ENCODE measurements at regions not wholly inside any gene's neighbourhood (a gene's known extent, or its start where the extent isn't known, plus 50 kb on each side); places are given as distances from the start of the nearest gene placed in this dataset.

DNA sequence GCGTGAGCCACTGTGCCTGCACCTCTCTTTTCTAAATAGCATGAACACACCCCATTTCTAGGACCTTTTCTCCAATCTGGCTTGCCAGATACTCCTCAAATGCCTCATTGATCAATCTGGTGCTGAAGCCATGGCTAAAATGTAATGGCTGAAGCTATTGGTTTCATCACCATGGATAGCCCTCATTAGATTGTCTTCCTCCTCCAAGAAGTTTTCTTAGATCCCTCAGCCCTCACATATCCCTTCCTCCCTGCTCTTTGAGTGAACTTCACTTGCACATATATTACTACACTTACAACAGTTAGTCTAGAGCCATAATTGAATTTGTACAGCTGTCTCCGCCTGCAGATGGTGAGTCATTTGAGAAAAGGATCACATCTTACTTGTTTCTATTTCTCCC lies 77.9 kb upstream of the TOX3 start:
- H3K4me3 ChIP-seq (ENCODE audit: low read length): no peak overlapping the region
- H3K4me3 Mint-ChIP-seq: no peak overlapping the region
- H3K27ac ChIP-seq (ENCODE audit: low read depth, low read length): no peak overlapping the region
- no peak overlapping the region for H3K9ac ChIP-seq (ENCODE audit: extremely low read depth, low read length, poor library complexity, severe bottlenecking)
- TF ChIP-seq, protein P1, sequence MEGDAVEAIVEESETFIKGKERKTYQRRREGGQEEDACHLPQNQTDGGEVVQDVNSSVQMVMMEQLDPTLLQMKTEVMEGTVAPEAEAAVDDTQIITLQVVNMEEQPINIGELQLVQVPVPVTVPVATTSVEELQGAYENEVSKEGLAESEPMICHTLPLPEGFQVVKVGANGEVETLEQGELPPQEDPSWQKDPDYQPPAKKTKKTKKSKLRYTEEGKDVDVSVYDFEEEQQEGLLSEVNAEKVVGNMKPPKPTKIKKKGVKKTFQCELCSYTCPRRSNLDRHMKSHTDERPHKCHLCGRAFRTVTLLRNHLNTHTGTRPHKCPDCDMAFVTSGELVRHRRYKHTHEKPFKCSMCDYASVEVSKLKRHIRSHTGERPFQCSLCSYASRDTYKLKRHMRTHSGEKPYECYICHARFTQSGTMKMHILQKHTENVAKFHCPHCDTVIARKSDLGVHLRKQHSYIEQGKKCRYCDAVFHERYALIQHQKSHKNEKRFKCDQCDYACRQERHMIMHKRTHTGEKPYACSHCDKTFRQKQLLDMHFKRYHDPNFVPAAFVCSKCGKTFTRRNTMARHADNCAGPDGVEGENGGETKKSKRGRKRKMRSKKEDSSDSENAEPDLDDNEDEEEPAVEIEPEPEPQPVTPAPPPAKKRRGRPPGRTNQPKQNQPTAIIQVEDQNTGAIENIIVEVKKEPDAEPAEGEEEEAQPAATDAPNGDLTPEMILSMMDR (conservative IDR thresholded peaks at IDR 0.05): no peak
- H3K9me3 Mint-ChIP-seq: no peaks in the 10 kb centered on the region
- H3K4me1 Mint-ChIP-seq: no peaks in the 10 kb centered on the region
- no peaks in the 10 kb centered on the region for H3K36me3 Mint-ChIP-seq (ENCODE audit: low read depth)
- peaks cover 17% of the 10 kb centered on the region for H3K27me3 Mint-ChIP-seq (ENCODE audit: insufficient read depth)
- no peak overlapping the region for H3K27ac Mint-ChIP-seq
- no peaks in the 10 kb centered on the region for H3K4me1 ChIP-seq (ENCODE audit: control insufficient read depth, insufficient read depth, low read length)
- H3K36me3 ChIP-seq (ENCODE audit: control insufficient read depth, insufficient read depth, low read length): no peaks in the 10 kb centered on the region
- H3K9me3 ChIP-seq (ENCODE audit: control insufficient read depth, low read length): no peaks in the 10 kb centered on the region
- 88 to 100% methylated on average over 1 to 2 of the region's 2 CpGs for WGBS, 2 experiments (ENCODE audit: insufficient coverage in 1 of 2, insufficient read length in 1 of 2)
- H3K27me3 ChIP-seq (ENCODE audit: control insufficient read depth, insufficient read depth, low read length, poor library complexity, severe bottlenecking): peaks cover 8% of the 10 kb centered on the region
- no peak for DNase-seq

DNA sequence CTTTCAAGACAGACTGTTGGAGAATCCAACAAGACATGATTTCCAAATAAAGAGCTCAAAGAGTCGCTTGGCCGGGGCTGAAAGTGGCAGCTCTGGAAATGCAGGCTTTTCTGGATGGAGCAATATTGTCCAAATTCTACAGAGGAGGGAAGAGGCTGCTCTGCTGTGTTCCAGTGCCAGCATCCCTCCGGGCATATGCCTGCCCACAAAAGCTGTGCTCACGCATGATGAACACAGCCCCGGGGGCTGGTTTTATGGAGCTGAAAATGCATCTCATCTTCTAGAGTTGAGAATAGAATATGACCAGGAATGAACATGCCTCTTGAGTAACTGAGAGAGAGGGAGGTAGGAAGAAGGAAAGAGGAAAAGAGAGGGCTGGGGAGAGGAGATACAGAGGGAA lies 74.7 kb upstream of the TOX3 start:
- H3K9me3 ChIP-seq (ENCODE audit: control insufficient read depth, low read length): peaks cover 6% of the 10 kb centered on the region
- 86 to 95% methylated on average over 1 to 5 of the region's 5 CpGs for whole genome bisulfite sequencing, 2 experiments (ENCODE audit: insufficient coverage in 1 of 2, insufficient read length in 1 of 2)
- H3K9ac ChIP-seq (ENCODE audit: extremely low read depth, low read length, poor library complexity, severe bottlenecking): no peak overlapping the region
- Mint-ChIP-seq H3K9me3 (no peaks in the 10 kb centered on the region), H3K27ac (no peak overlapping the region), H3K4me1 (no peaks in the 10 kb centered on the region), H3K27me3 (ENCODE audit: insufficient read depth) (peaks cover 16% of the 10 kb centered on the region), H3K4me3 (no peak overlapping the region), H3K36me3 (ENCODE audit: low read depth) (no peaks in the 10 kb centered on the region)
- peaks cover 8% of the 10 kb centered on the region for H3K27me3 ChIP-seq (ENCODE audit: control insufficient read depth, insufficient read depth, low read length, poor library complexity, severe bottlenecking)
- TF ChIP-seq, protein P1 (conservative IDR thresholded peaks at IDR 0.05): no peak
- no peak overlapping the region for H3K4me3 ChIP-seq (ENCODE audit: low read length)
- DNase-seq: no peak
- no peaks in the 10 kb centered on the region for H3K4me1 ChIP-seq (ENCODE audit: control insufficient read depth, insufficient read depth, low read length)
- no peak overlapping the region for H3K27ac ChIP-seq (ENCODE audit: low read depth, low read length)
- H3K36me3 ChIP-seq (ENCODE audit: control insufficient read depth, insufficient read depth, low read length): no peaks in the 10 kb centered on the region

DNA sequence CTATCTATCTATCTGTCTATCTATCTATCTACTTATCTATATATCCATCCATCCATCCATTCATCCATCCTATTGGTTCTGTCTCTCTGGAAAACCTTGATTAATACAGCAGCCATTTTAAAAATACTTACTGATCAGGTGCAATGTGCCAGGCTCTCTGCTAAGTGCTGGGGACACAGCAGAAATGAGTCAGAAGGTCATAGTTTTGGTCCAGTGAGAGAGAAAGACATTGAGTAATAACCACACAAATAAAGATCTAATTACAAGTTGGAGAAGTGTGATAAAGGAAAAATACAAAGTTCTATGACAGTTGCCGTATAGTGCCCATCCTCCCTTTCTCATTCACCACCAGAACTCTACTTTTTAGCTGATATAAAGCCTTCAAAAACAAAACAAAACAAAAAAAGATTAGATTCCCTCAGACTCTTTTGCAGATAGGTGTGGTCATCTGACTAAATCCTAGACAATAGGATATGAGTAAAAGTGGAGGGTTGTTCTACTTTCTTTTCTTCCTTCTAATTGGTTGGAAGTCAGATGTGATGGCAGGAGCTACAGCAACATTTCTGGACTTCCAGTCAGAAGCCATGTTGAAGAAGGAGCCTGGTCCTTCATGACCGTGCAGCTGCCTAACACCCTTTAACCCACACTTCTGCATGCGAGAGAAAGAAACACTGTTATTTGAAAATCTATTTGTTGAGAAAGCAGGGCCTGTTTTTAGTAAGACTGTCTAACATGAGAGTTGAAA lies 72.0 kb upstream of the TOX3 start:
- 89% methylated on average over 3 of the region's 3 CpGs; no CpG with 5 or more reads in 1 of the 2 experiments for WGBS, 2 experiments (ENCODE audit: insufficient coverage in 1 of 2, insufficient read length in 1 of 2)
- H3K27ac Mint-ChIP-seq: no peak overlapping the region
- TF ChIP-seq, protein P1 (conservative IDR thresholded peaks at IDR 0.05): no peak
- H3K4me3 Mint-ChIP-seq: no peak overlapping the region
- no peaks in the 10 kb centered on the region for H3K4me1 Mint-ChIP-seq
- H3K27ac ChIP-seq (ENCODE audit: low read depth, low read length): no peak overlapping the region
- H3K36me3 Mint-ChIP-seq (ENCODE audit: low read depth): no peaks in the 10 kb centered on the region
- H3K4me3 ChIP-seq (ENCODE audit: low read length): no peak overlapping the region
- no peaks in the 10 kb centered on the region for H3K4me1 ChIP-seq (ENCODE audit: control insufficient read depth, insufficient read depth, low read length)
- no peak for DNase-seq
- peaks cover 5% of the 10 kb centered on the region for H3K27me3 ChIP-seq (ENCODE audit: control insufficient read depth, insufficient read depth, low read length, poor library complexity, severe bottlenecking)
- H3K36me3 ChIP-seq (ENCODE audit: control insufficient read depth, insufficient read depth, low read length): no peaks in the 10 kb centered on the region
- no peak overlapping the region for H3K9ac ChIP-seq (ENCODE audit: extremely low read depth, low read length, poor library complexity, severe bottlenecking)
- peaks cover 6% of the 10 kb centered on the region for H3K9me3 ChIP-seq (ENCODE audit: control insufficient read depth, low read length)
- peaks cover 9% of the 10 kb centered on the region for H3K27me3 Mint-ChIP-seq (ENCODE audit: insufficient read depth)
- H3K9me3 Mint-ChIP-seq: no peaks in the 10 kb centered on the region

Data from endodermal cell (in vitro differentiated cells).